Heart left ventricle (tissue), 16 donors: ENCODE measurements at regions not wholly inside any gene's neighbourhood (a gene's known extent, or its start where the extent isn't known, plus 50 kb on each side); places are given as distances from the start of the nearest gene placed in this dataset.

Source experiments
- ATAC-seq, 4 donors: fragments of 200-7000 bp; cut with Tn5 transposase; one replicate each; pipeline ENCODE4 v1.9.1; 2020 to 2022; ENCODE audit warnings: moderate library complexity in 4 of 4, mild to moderate bottlenecking in 3 of 4, moderate number of reproducible peaks in 1 of 4
- DNase-seq, 5 donors: peaks; one replicate each; pipeline ENCODE4 v3.0.0-alpha.2; 2020
- H3K27ac ChIP-seq, 12 donors: fragments of 200-600 bp; sonication (generic) in 4 of 12; one replicate each; pipeline versions ENCODE4 v1.5.0 to v1.8.0; 2016 to 2022; ENCODE audit warnings: mild to moderate bottlenecking in 2 of 12
- H3K27me3 ChIP-seq, 9 donors: fragments of 200-600 bp; sonication (generic) in 2 of 9; one replicate each; pipeline versions ENCODE4 v1.5.1 to v1.8.0; 2016 to 2022; ENCODE audit warnings: mild to moderate bottlenecking in 3 of 9
- H3K36me3 ChIP-seq, 9 donors: fragments of 200-600 bp; sonication (generic) in 2 of 9; one replicate each; pipeline versions ENCODE4 v1.5.0 to v1.8.0; 2018 to 2022; ENCODE audit warnings: mild to moderate bottlenecking in 2 of 9
- H3K4me1 ChIP-seq, 12 donors: fragments of 200-600 bp; sonication (generic) in 4 of 12; one replicate each; pipeline versions ENCODE4 v1.5.0 to v1.8.0; 2016 to 2022; ENCODE audit warnings: mild to moderate bottlenecking in 3 of 12
- H3K4me3 ChIP-seq, 12 donors: fragments of 200-600 bp; sonication (generic) in 4 of 12; one replicate each; pipeline versions ENCODE4 v1.5.0 to v1.8.0; 2017 to 2022; ENCODE audit warnings: mild to moderate bottlenecking in 9 of 12, moderate library complexity in 4 of 12
- H3K9me3 ChIP-seq, 12 donors: fragments of 200-600 bp; sonication (generic) in 4 of 12; one replicate each; pipeline versions ENCODE4 v1.5.0 to v1.8.0; 2016 to 2022; ENCODE audit warnings: mild to moderate bottlenecking in 1 of 12
- POLR2A ChIP-seq, 2 donors: fragments of 450-650 bp; IDR thresholded peaks; one replicate each; pipeline ENCODE4 v1.6.1; 2017; ENCODE audit warnings: antibody characterized with exemption in 2 of 2, mild to moderate bottlenecking in 2 of 2, moderate library complexity in 2 of 2
- WGBS, 4 donors: extraction: QIAGEN DNeasy Blood & Tissue Kit in 2 of 4; methylation state at CpG; one replicate each; pipeline versions ENCODE4 v1.1.5 to v1.1.7; 2013 to 2018; 5-methylcytosine and 5-hydroxymethylcytosine counted together
- intact Hi-C, 10 donors: fragments of 100-400 bp; cut with DNase I; formaldehyde crosslinking; loops; one replicate each; pipeline versions ENCODE4 v1.11.1 to v1.14.2; 2022
- TF ChIP-seq, protein P1 (sequence below), 12 donors: fragments of 200-600 bp; sonication (generic) in 4 of 12; IDR thresholded peaks; one replicate each; pipeline versions ENCODE4 v1.5.0 to v1.8.0; 2018 to 2022; ENCODE audit warnings: antibody characterized with exemption in 12 of 12, mild to moderate bottlenecking in 5 of 12
- donor health status: ischemic (EF 13 %, LVEDD 7.1; RV severe dilation, severe dysfunction).
- donor health status: healthy with polysubstance abuse.
- donor health status: DM: no; HTN: yes; CAD: no.
- donor health status: DM: no; HTN: no; CAD: no.
- donor health status: ischemic (EF 25% LVEDD 6.9; RV normal size, moderate dysfunction).
- donor health status: ischemic (EF 25% LVEDD 5.7; RV mildly dilated, moderate dysfunction).
- donor health status: healthy.
- donor health status: DM: yes; HTN: yes; CAD: no.
- donor health status: ischemic (EF 35%, LVEDD 5.7; RV mildly dilated, moderate dysfunction).
- donor health status: nonischemic (EF 11% LVEDD 7.7; RV severe dilation, severe dysfunction).
- donor health status: DM: yes; HTN: yes; CAD: no.
- donor health status: PGD.
- donor health status: ischemic (EF 29% LVEDD 5.4; RV normal size, mild dysfunction).
- donor health status: nonischemic (EF 23%, LVEDD 6.1; RV moderate dilation, normal function).

DNA sequence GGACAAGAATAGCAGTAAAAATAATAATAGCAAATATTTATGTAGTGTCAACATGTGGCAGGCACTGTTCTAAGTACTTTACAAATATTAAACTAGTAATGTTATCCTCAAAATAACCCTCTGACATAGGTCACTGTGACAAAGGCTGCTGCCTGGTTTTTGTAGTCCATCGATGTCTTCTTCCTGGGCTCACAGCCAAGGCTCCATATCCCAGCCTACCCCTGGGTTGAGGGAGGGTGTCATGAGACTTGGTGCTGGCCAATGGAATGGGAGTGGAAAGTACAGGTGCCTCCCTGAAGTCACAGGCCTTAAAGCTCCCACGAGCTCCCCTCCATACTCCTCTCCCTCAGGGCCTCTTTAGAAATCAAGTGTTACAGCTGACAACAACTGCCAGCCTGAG lies 159.3 kb downstream of the CYRIA start:
- DNase-seq (peak in 2 of 5 donors; percentile 21 to 57), ATAC-seq (peak; percentile 60 to 72 (median 68))
- H3K4me1 ChIP-seq, result peaks cover 0 to 10% (median 4%) of the 10 kb centered on the region in 12 donors
- H3K27me3 ChIP-seq, result peaks cover 7 to 48% (median 19%) of the 10 kb centered on the region in 9 donors
- intact Hi-C loops, result loop anchor here in 8 of 10 donors (5.0 kb wide), 3 partner anchors 564 to 869 kb away; partner anchors contain the start of gene MYCN (in 3 of the 8)
- no peaks in the 10 kb centered on the region for H3K9me3 ChIP-seq
- H3K4me3 ChIP-seq, result no peak overlapping the region
- 14 to 38% (median 30%) methylated on average over 2 of the region's 2 CpGs for WGBS, 4 donors
- H3K27ac ChIP-seq, result no peak overlapping the region
- TF ChIP-seq POLR2A (IDR thresholded peaks at IDR 0.05), result no peak
- TF ChIP-seq, protein P1, sequence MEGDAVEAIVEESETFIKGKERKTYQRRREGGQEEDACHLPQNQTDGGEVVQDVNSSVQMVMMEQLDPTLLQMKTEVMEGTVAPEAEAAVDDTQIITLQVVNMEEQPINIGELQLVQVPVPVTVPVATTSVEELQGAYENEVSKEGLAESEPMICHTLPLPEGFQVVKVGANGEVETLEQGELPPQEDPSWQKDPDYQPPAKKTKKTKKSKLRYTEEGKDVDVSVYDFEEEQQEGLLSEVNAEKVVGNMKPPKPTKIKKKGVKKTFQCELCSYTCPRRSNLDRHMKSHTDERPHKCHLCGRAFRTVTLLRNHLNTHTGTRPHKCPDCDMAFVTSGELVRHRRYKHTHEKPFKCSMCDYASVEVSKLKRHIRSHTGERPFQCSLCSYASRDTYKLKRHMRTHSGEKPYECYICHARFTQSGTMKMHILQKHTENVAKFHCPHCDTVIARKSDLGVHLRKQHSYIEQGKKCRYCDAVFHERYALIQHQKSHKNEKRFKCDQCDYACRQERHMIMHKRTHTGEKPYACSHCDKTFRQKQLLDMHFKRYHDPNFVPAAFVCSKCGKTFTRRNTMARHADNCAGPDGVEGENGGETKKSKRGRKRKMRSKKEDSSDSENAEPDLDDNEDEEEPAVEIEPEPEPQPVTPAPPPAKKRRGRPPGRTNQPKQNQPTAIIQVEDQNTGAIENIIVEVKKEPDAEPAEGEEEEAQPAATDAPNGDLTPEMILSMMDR (IDR thresholded peaks at IDR 0.05), result no peak
- no peaks in the 10 kb centered on the region for H3K36me3 ChIP-seq

GRCh38 chr2:16496426-16497388 lies 168.9 kb downstream of the CYRIA start:
- no peak for TF ChIP-seq POLR2A (IDR thresholded peaks at IDR 0.05)
- TF ChIP-seq, protein P1 (IDR thresholded peaks at IDR 0.05), result no peak
- Histone ChIP-seq H3K9me3 (no peaks in the 10 kb centered on the region), H3K4me3 (no peak overlapping the region), H3K27ac (no peak overlapping the region), H3K36me3 (no peaks in the 10 kb centered on the region), H3K4me1 (no peaks in the 10 kb centered on the region), H3K27me3 (peaks cover 0 to 6% (median 0%) of the 10 kb centered on the region in 9 donors)
- WGBS, 4 donors, result 69 to 91% (median 78%) methylated on average over 4 of the region's 4 CpGs
- no peak for DNase-seq
- ATAC-seq, result peak in 2 of 4 donors; percentile 50 to 61
- intact Hi-C loops, result no loop called here

DNA sequence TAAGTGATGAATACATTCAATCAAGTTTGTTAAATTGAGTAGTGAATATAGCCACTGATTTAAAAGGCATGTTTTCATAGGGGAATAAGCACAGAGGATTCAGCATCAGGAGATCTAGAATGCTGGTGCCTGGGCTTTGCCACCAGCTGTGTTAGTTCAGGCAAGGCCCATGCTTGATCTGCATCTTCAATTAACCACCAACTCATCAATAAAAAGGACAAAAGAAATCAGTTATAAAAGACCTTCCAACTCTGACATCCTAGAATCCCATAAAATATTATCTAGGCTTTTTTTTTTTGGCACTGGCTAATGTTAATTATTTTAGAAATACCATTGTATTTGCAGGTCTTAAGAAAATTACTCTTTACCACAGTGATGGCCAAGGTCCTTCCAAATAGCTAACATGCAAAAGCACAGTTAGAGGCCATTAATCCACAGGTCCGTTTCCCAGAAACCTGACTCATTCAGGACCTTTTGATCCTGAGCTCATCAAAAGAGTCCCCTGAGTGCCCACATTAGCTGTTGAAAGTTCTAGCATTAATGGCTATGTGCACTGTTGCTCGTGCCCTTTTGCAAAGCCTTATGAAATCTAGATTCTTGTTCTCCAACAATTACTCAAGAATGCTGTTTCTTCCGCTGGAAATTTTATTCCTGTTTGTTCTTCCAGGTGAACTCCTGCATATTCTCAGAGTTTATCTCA lies 170.0 kb downstream of the CYRIA start:
- Histone ChIP-seq H3K9me3 (no peaks in the 10 kb centered on the region), H3K27me3 (peaks cover 0 to 6% (median 0%) of the 10 kb centered on the region in 9 donors), H3K4me3 (no peak overlapping the region), H3K36me3 (no peaks in the 10 kb centered on the region), H3K27ac (no peak overlapping the region), H3K4me1 (no peaks in the 10 kb centered on the region)
- DNase-seq (no peak), ATAC-seq (no peak)
- intact Hi-C loops, result no loop called here
- 75 to 80% (median 76%) methylated on average over 3 of the region's 3 CpGs for WGBS, 4 donors
- TF ChIP-seq POLR2A (IDR thresholded peaks at IDR 0.05), result no peak
- TF ChIP-seq, protein P1 (IDR thresholded peaks at IDR 0.05), result no peak
